DND-41 (cell line): ENCODE measurements at regions not wholly inside any gene's neighbourhood (a gene's known extent, or its start where the extent isn't known, plus 50 kb on each side); places are given as distances from the start of the nearest gene placed in this dataset.

Experiments used
- ATAC-seq: fragments of 200-7000 bp; cut with Tn5 transposase; 3 replicates; pipeline ENCODE4 v1.9.1; 2021; ENCODE audit warnings: low read depth; ENCODE audit not compliant: insufficient read depth
- DNase-seq: peaks from one replicate; pipeline ENCODE4 v3.0.0-alpha.2; 2020
- H2AFZ ChIP-seq: 2 replicates; pipeline ENCODE4 v1.6.0; 2012; ENCODE audit warnings: low read depth, low read length
- H3K27ac ChIP-seq: 2 replicates; pipeline ENCODE4 v1.5.1; 2012; ENCODE audit warnings: low read length, inconsistent platforms
- H3K27me3 ChIP-seq: fragments of 200-600 bp; sonication (generic); 2 replicates; pipeline ENCODE4 v1.6.0; 2012; ENCODE audit warnings: low read length, mild to moderate bottlenecking, inconsistent platforms; ENCODE audit not compliant: insufficient read depth, poor library complexity
- H3K36me3 ChIP-seq: 2 replicates; pipeline ENCODE4 v1.5.1; 2012; ENCODE audit warnings: low read length, inconsistent platforms; ENCODE audit not compliant: insufficient read depth
- H3K4me1 ChIP-seq: 2 replicates; pipeline ENCODE4 v1.5.1; 2012; ENCODE audit warnings: mild to moderate bottlenecking, low read length; ENCODE audit not compliant: insufficient read depth
- H3K4me2 ChIP-seq: 2 replicates; pipeline ENCODE4 v1.6.0; 2012; ENCODE audit warnings: mild to moderate bottlenecking, moderate library complexity, low read length, inconsistent platforms; ENCODE audit not compliant: insufficient read depth
- H3K4me3 ChIP-seq, 2 experiments: fragments of 200-600 bp in 1 of 2; shearing (Covaris generic) in 1 of 2; 2 replicates each; pipeline ENCODE4 v1.5.1; 2012 to 2016; ENCODE audit warnings: inconsistent platforms in 2 of 2, low read length in 2 of 2, mild to moderate bottlenecking in 2 of 2, low read depth in 1 of 2, moderate library complexity in 1 of 2
- H3K79me2 ChIP-seq: 2 replicates; pipeline ENCODE4 v1.6.0; 2012; ENCODE audit warnings: low read length, inconsistent platforms; ENCODE audit not compliant: insufficient read depth
- H3K9ac ChIP-seq: 2 replicates; pipeline ENCODE4 v1.6.0; 2012; ENCODE audit warnings: low read depth, mild to moderate bottlenecking, inconsistent platforms, low read length, moderate library complexity
- H3K9me3 ChIP-seq: 2 replicates; pipeline ENCODE4 v1.5.1; 2012; ENCODE audit warnings: low read length, moderate library complexity, mild to moderate bottlenecking, inconsistent platforms; ENCODE audit not compliant: insufficient read depth, severe bottlenecking
- H4K20me1 ChIP-seq: 2 replicates; pipeline ENCODE4 v1.6.0; 2012; ENCODE audit warnings: low read length; ENCODE audit not compliant: insufficient read depth
- EZH2 ChIP-seq: IDR thresholded peaks from 3 replicates; pipeline ENCODE4 v1.6.1; 2012; ENCODE audit warnings: borderline replicate concordance, low read depth, mild to moderate bottlenecking, moderate library complexity, low read length, inconsistent platforms; ENCODE audit not compliant: severe bottlenecking
- TF ChIP-seq, protein P1 (sequence below): IDR thresholded peaks from 2 replicates; pipeline ENCODE4 v1.5.1; 2012; ENCODE audit warnings: borderline replicate concordance, low read length, moderate library complexity, mild to moderate bottlenecking; ENCODE audit not compliant: poor library complexity, severe bottlenecking; ENCODE audit errors: extremely low read depth

DNA sequence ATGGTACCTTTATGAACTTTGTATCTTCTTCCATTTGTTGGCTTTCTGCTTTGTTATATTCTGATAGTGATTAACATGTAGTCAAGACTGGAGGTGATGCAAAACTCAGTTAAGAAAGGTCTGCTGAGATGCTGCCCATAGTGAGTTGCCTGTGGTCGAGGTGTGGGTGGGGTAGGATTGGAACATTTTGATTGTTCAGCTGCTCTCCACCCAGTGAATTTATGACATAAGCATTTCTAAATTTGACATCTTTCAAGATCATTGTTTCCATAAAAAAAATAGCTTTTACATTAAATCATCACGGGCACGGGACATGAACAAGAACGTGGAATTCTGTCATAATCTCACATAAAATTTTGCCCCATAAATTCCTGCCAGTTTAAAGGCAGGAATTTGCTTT is 146.6 kb upstream of the POU3F2 start:
- Histone ChIP-seq H3K27me3 (no peaks in the 10 kb centered on the region), H3K79me2 (no peaks in the 10 kb centered on the region), H2AFZ (no peak overlapping the region), H3K4me2 (no peak overlapping the region), H3K36me3 (no peaks in the 10 kb centered on the region), H3K27ac (no peak overlapping the region), H3K9me3 (no peaks in the 10 kb centered on the region), H3K4me1 (no peaks in the 10 kb centered on the region), H3K4me3 (no peak overlapping the region), H3K9ac (no peak overlapping the region), H4K20me1 (no peaks in the 10 kb centered on the region)
- ATAC-seq, result no peak
- DNase-seq, result no peak
- TF ChIP-seq EZH2, result no peak
- TF ChIP-seq, protein P1, sequence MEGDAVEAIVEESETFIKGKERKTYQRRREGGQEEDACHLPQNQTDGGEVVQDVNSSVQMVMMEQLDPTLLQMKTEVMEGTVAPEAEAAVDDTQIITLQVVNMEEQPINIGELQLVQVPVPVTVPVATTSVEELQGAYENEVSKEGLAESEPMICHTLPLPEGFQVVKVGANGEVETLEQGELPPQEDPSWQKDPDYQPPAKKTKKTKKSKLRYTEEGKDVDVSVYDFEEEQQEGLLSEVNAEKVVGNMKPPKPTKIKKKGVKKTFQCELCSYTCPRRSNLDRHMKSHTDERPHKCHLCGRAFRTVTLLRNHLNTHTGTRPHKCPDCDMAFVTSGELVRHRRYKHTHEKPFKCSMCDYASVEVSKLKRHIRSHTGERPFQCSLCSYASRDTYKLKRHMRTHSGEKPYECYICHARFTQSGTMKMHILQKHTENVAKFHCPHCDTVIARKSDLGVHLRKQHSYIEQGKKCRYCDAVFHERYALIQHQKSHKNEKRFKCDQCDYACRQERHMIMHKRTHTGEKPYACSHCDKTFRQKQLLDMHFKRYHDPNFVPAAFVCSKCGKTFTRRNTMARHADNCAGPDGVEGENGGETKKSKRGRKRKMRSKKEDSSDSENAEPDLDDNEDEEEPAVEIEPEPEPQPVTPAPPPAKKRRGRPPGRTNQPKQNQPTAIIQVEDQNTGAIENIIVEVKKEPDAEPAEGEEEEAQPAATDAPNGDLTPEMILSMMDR, result no peak

DNA sequence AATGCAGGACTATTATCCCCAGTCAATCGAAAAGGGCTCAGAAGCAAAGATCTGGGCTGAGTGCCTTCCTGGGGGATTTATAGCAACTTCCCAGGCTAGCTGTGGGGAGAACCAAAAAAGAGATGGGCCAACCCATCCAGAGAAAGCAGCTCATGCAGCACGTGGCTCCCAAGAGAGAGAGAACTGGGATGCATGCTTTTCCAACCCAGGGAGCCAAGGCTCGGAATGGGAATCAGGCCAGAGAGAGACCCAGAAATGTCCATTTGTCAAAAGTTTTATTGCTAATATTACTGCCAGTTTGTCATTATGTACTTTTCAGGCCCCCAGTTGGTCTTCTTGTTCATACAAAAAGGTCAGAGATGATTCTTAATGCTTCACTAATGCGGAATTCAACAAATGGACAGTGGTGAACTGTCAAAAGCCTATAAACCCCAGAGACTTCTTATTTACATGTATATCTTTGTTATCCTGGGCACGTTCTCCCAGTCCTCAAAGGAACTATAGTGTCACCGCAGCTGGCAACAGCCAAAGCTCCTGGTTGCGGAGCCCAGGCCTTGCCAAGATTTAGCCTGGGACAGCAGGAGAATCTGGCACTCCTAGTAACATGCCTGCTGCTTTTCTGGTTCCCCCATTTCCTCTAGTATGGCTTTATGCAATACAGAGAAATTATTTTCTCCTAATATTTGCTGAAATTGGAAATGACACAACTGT is 139.1 kb upstream of the POU3F2 start:
- H3K27me3 ChIP-seq, result no peaks in the 10 kb centered on the region
- H3K4me3 ChIP-seq, result no peak overlapping the region
- H3K4me2 ChIP-seq, result no peak overlapping the region
- H3K36me3 ChIP-seq, result no peaks in the 10 kb centered on the region
- H3K9ac ChIP-seq, result no peak overlapping the region
- H4K20me1 ChIP-seq, result no peaks in the 10 kb centered on the region
- TF ChIP-seq EZH2, result no peak
- TF ChIP-seq, protein P1, result no peak
- no peak overlapping the region for H2AFZ ChIP-seq
- H3K79me2 ChIP-seq, result no peaks in the 10 kb centered on the region
- H3K27ac ChIP-seq, result no peak overlapping the region
- H3K4me1 ChIP-seq, result no peaks in the 10 kb centered on the region
- DNase-seq, result no peak
- no peaks in the 10 kb centered on the region for H3K9me3 ChIP-seq
- no peak for ATAC-seq

DNA sequence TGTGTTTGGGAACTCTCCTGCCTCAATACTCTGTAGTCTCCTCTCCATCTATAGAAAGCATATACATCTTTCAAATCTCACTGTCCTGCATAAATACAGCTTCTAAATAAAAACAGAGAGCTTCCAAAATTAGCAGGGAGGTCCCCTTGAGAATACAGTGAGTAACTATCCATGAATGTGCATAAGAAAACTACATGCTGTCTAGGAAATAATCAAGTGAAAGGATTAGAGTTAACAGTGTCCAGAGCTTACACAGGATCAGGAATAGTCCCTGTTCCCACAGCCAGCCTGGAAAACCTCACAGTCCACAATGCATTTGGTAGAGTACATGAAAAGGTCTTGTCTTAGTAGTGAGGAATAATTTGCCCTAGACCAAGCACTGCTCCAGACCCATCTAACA is 123.0 kb upstream of the POU3F2 start:
- H3K4me2 ChIP-seq, result no peak overlapping the region
- no peaks in the 10 kb centered on the region for H3K36me3 ChIP-seq
- no peak overlapping the region for H3K9ac ChIP-seq
- H3K9me3 ChIP-seq, result no peaks in the 10 kb centered on the region
- TF ChIP-seq, protein P1, result no peak
- TF ChIP-seq EZH2, result no peak
- no peak for ATAC-seq
- no peaks in the 10 kb centered on the region for H3K79me2 ChIP-seq
- DNase-seq, result no peak
- no peaks in the 10 kb centered on the region for H4K20me1 ChIP-seq
- no peak overlapping the region for H3K4me3 ChIP-seq
- no peak overlapping the region for H2AFZ ChIP-seq
- peaks cover 3% of the 10 kb centered on the region for H3K27me3 ChIP-seq
- no peak overlapping the region for H3K27ac ChIP-seq
- no peaks in the 10 kb centered on the region for H3K4me1 ChIP-seq
